HEK293T (cell line): ENCODE measurements at regions not wholly inside any gene's neighbourhood (a gene's known extent, or its start where the extent isn't known, plus 50 kb on each side); places are given as distances from the start of the nearest gene placed in this dataset.

Experiments used
- ARNT ChIP-seq: fragments of 450-650 bp; IDR thresholded peaks from 2 replicates; pipeline ENCODE4 v1.6.1; 2017; ENCODE audit warnings: mild to moderate bottlenecking
- BHLHE40 ChIP-seq: fragments of 450-650 bp; IDR thresholded peaks from 2 replicates; pipeline ENCODE4 v1.6.1; 2016; ENCODE audit warnings: mild to moderate bottlenecking, moderate library complexity, borderline replicate concordance
- CTBP1 ChIP-seq: fragments of 450-650 bp; IDR thresholded peaks from 2 replicates; pipeline ENCODE4 v1.6.1; 2016; ENCODE audit warnings: borderline replicate concordance
- ELF4 ChIP-seq: fragments of 450-650 bp; IDR thresholded peaks from 2 replicates; pipeline ENCODE4 v1.6.1; 2017; ENCODE audit warnings: antibody characterized with exemption
- FOXA1 ChIP-seq: fragments of 450-650 bp; IDR thresholded peaks from 2 replicates; pipeline ENCODE4 v1.6.1; 2016; ENCODE audit warnings: mild to moderate bottlenecking
- FOXM1 ChIP-seq: fragments of 450-650 bp; IDR thresholded peaks from 2 replicates; pipeline ENCODE4 v1.6.1; 2017; ENCODE audit warnings: mild to moderate bottlenecking, borderline replicate concordance
- L3MBTL2 ChIP-seq: fragments of 450-650 bp; conservative IDR thresholded peaks from 2 replicates; pipeline ENCODE4 v1.6.1; 2016; ENCODE audit warnings: mild to moderate bottlenecking
- LEF1 ChIP-seq: fragments of 450-650 bp; IDR thresholded peaks from 2 replicates; pipeline ENCODE4 v1.6.1; 2017; ENCODE audit warnings: mild to moderate bottlenecking, borderline replicate concordance
- NFRKB ChIP-seq: fragments of 450-650 bp; IDR thresholded peaks from 2 replicates; pipeline ENCODE4 v1.6.1; 2016; ENCODE audit warnings: mild to moderate bottlenecking, moderate library complexity
- PKNOX1 ChIP-seq: fragments of 450-650 bp; IDR thresholded peaks from 2 replicates; pipeline ENCODE4 v1.6.1; 2016
- SP1 ChIP-seq: fragments of 450-650 bp; IDR thresholded peaks from 2 replicates; pipeline ENCODE4 v1.6.1; 2017
- SUZ12 ChIP-seq: fragments of 450-650 bp; IDR thresholded peaks from 2 replicates; pipeline ENCODE4 v1.6.1; 2016; ENCODE audit warnings: mild to moderate bottlenecking
- TARDBP ChIP-seq: fragments of 450-650 bp; IDR thresholded peaks from 2 replicates; pipeline ENCODE4 v1.6.1; 2016
- ZNF384 ChIP-seq: fragments of 450-650 bp; IDR thresholded peaks from 2 replicates; pipeline ENCODE4 v1.6.1; 2016

- TF ChIP-seq LEF1 (no peak), ELF4 (no peak), FOXA1 (no peak), SUZ12 (no peak), SP1 (no peak), PKNOX1 (no peak), BHLHE40 (no peak), L3MBTL2 (no peak), ZNF384 (no peak), NFRKB (no peak), FOXM1 (no peak), TARDBP (no peak), CTBP1 (no peak), ARNT (no peak)
Measured at GRCh38 chrX:8346060-8346459, 118.6 kb upstream of the VCX3B start.
